ENCODE measurements at regions not wholly inside any gene's neighbourhood (a gene's known extent, or its start where the extent isn't known, plus 50 kb on each side); places are given as distances from the start of the nearest gene placed in this dataset.

- intact Hi-C loops (cut with DNase I), result no loop called here
- no peak for DNase-seq
Measured at GRCh38 chr21:39064325-39065012, 118.8 kb downstream of the PSMG1 start.

DNA sequence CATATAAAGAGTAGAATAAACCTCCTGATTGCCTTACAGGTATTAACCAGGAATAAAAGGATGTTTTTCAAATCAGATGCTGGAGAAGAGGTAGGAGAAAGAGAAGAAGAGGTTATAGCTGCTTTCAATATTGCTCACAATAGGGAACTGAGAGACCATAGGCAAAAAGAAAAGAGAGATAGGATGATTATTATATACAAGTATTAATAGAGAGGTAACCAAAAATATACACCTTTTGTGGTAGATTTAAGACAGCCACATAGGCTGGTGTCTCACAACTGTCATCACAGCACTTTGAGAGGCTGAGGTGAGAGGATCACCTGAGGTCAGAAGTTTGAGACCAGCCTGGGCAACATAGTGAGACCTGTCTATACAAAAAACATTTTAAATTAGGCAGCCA lies 119.7 kb downstream of the PSMG1 start:
- DNase-seq, result no peak
- intact Hi-C loops (cut with DNase I), result no loop called here

DNA sequence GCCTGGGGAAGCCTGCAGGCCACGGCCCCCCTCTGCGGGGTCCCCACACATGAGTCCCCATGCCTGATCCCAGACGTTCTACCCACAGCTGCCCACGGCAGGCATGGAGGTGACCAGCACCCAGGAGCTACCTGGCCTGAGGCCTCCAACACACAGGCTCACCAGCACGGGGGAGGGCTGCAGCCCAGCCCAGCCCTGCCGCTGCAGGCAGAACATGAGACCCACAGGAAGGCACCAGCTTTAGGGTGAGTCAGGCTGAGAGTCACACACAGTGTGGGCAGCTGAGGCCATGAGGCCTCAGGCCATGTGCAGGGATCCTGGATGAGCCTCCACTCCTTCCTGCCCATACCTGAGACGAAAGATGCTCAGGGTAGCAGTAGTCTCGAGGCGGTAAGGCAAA lies 121.1 kb downstream of the PSMG1 start:
- no peak for DNase-seq

DNA sequence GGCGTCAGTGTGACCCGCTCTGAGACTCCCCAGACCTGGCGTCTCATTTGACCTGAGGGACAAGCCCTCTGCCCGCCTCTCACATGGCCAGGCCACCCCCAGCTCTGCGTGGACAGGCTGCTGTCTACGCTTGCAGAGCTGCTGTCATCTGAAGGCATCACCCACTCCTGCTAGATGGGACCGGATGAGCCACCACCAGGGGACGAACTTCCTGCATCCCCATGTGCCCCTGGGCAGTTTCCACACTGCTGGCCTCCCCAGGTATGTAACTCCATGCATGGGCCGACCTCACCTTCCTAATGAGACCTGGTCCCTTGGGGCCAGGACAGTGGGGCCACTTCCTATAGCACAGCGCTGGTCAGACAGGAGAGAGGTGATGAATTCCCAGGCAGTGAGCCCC lies 121.5 kb downstream of the PSMG1 start:
- no peak for DNase-seq
- intact Hi-C loops (cut with DNase I), result no loop called here

More for the DNA sequence above, 121.1 kb downstream of the PSMG1 start:
- intact Hi-C loops (cut with DNase I), result no loop called here

DNA sequence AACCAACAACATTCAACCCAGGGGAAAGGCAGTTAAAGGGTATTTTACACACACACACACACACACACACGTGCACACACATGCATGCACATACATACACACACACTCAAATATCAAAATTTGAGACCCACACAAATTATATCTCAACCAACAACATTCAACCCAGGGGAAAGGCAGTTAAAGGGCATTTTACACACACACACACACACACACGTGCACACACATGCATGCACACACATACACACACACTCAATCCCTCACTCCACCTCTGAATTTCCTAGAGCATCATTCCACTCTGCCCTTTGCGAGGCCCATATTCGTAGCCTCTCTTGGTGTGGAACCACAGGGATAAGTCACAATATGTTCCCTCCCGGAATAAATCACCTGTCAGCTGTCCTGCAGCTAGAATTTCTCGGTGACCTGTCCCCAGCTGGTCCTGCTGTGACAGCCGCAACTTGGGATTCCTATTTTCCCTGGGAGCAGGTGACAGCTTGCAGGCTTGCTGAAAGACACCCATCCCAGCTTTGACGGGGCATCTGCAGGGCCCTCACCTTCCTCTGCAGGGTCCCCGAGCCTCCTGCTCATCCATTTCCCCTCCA lies 122.7 kb downstream of the PSMG1 start:
- intact Hi-C loops (cut with DNase I), result no loop called here
- no peak for DNase-seq

GRCh38 chr21:39057121-39057520 lies 126.1 kb downstream of the PSMG1 start:
- no peak for DNase-seq
- intact Hi-C loops (cut with DNase I), result no loop called here

- intact Hi-C loops (cut with DNase I), result no loop called here
- DNase-seq, result no peak
Measured at GRCh38 chr21:39056636-39057035, 126.6 kb downstream of the PSMG1 start.

GRCh38 chr21:39055167-39055767 lies 128.0 kb downstream of the PSMG1 start:
- no peak for DNase-seq

DNA sequence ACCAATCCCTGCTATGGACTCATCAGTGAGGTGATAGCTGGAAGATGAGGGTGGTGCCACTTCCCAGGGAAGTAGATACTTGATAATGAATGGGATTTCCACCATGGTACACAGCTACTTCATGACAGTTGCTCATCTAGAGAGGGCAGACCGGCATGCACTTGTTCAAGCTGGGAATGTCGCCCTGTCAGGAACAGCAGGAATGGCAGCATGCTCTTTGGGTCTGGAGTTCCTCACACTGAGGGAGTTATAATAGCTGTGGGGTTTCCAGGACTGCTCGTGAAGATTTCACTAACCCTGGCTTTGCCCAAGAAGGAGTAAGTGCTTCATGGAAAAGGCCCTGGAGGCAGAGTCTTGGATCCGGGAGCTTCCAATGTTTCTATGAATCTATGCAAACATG lies 129.2 kb downstream of the PSMG1 start:
- no peak for DNase-seq
- intact Hi-C loops (cut with DNase I), result no loop called here

More at GRCh38 chr21:39055167-39055767, 128.0 kb downstream of the PSMG1 start:
- intact Hi-C loops (cut with DNase I), result no loop called here

DNA sequence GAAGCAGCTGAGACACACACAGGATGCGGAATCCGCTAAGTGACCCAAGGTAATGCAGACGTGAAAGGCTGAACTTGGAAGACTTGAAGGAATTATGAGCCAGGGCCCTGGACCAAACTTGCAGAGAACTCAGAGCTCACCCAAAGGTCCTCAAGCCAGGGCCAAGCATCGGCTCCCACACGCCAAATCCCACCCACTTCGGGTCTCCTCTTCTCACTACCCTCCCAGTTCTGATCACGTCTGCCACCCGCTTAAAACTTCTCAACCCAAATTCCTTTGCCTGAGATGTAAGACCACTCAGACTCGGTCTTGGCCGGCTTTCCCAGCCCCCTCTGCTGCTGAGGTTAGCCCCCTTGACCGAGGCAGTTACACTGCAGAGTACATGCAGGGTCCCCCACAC lies 130.1 kb downstream of the PSMG1 start:
- DNase-seq, result no peak
- intact Hi-C loops (cut with DNase I), result no loop called here

DNA sequence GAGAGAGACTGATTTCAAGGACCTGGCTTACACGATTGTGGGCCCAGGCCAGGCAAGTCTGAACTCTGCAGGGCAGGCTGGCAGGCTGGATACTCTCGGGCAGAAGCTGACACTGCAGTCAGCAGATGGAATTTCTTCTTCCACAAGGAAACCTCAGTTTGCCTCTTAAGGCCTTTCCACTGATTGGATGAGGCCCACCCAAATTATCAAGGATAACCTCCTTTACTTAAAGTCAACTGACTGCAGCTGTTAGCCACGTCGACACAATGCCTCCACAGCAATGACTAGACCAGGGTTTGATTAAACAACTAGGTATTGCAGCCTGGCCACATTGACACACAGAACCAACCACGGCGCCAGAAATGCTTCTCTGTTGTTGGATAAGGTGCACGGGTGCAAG lies 130.5 kb downstream of the PSMG1 start:
- intact Hi-C loops (cut with DNase I), result no loop called here
- DNase-seq, result no peak

DNA sequence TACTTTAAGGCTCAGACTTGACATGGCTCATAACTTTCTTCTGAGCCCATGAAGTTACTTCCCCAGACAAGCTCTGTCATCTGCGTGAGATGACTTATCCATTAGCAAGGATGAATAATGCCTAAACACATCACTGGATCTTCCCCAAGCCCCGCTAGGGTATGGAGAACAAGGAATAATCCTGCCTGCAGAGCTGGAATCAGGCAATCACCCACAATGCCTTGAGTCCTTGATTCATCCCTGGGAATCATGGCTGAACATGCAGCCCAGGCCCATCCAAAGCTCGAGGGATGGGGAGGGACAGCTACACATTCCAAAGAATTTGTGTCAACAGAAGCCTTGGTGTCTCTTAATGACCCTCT lies 131.7 kb downstream of the PSMG1 start:
- intact Hi-C loops (cut with DNase I), result no loop called here
- no peak for DNase-seq

DNA sequence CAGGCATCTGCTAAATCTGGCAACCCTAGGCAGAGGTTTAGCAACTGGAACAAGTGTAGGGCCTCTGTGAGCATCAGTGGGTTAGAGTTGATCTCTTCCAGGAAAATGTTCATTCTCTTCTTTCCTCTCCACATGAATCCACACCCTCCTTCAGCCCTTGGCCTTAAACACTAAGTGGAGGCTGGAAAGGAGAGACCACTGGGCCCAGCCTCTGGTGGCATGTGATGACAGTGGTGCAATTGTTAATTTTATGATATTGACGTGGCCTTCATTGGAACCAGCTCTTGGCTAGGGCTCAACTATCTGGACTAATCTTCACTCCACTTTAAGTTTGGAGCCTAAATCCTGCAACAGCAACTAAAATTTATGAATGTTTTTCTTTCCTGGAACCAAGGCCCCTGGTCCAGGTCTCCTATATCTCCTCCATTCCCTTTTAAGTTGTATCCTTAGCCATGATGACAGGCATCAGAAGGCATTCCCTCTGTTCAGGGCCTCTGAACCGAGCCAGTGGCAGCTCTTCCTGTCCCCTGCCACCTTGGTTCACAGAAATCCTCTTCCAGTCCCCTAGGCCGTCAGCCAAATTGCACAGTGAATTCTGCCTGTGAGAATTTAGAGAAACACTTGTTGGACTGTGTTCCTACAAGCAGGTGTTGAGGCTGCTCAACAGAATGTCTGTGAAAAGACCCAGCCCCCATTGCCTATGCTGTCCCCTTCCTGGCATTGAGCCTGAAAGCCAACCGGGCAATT lies 132.2 kb downstream of the PSMG1 start:
- intact Hi-C loops (cut with DNase I), result no loop called here
- no peak for DNase-seq

DNA sequence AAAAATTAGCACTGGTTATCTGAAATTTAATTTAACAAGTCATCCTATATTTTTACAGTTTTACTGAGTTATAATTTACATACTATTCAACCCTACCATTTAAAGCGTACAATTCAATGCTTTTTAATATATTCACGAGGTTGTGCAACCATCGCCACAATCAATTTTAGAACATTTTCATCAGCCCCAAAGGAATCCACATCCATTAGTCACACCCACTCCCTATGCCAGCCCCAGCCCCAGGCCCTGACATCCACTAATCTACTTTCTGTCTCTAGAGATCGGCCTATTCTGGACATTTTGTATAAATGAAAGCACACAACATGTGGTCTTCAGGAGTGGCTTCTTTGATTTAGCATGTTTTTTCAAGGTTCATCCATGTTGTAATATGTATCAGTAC lies 134.7 kb downstream of the PSMG1 start:
- intact Hi-C loops (cut with DNase I), result no loop called here
- no peak for DNase-seq

GRCh38 chr21:39048064-39048463 lies 135.2 kb downstream of the PSMG1 start:
- intact Hi-C loops (cut with DNase I), result no loop called here
- DNase-seq, result no peak

DNA sequence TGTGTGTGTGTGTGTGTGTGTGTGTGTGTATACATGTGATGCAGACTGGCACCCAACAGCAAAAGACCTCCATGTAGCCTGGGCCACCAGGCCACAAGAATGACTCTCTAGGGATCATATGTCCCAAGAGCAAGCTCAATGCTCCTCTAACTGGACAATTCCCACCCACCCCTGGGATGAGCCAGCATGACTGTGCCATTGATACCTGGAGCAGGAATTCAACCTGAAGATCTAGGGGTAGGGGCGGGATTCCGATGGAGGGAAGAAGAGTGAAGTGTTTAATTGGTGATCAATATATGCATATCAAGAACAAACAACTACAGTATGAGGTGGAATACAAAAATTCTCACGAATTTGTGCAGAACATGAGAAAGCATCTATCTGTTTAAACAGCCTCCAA lies 136.2 kb downstream of the PSMG1 start:
- intact Hi-C loops (cut with DNase I), result no loop called here
- no peak for DNase-seq

GRCh38 chr21:39046236-39046916 lies 136.9 kb downstream of the PSMG1 start:
- DNase-seq, result no peak

GRCh38 chr21:39041816-39042215 lies 141.4 kb downstream of the PSMG1 start:
- no peak for DNase-seq
- intact Hi-C loops (cut with DNase I), result no loop called here

More at GRCh38 chr21:39046236-39046916, 136.9 kb downstream of the PSMG1 start:
- intact Hi-C loops (cut with DNase I), result no loop called here

DNA sequence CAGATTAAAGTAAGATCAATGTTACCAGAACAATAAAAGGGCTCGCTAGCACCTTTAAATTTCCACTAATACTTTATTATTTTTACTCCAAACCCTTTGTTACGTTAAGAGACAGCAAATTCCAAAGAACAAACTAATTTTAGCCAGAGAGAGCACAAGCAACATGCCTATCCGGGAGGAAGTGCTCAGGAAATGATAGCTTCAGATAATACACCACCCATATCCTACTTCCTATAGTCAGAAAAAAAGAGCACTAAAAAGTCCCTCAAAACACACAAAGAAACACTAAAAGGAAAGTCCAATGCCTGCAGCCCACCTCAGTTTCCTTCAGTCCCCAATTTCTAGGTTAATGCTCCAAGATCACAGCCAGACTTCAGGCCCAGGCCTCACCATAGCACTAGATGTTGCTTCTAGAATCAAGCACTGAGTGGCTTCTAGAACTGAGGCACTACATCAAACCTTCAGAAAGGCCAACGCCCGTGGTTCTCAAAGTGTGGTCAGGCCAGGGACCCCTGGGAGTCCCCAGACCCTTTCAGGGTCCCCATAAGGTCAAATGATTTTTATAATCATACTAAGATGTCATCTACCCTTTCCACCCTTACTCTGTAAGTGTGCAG lies 142.6 kb downstream of the PSMG1 start:
- DNase-seq, result no peak
- intact Hi-C loops (cut with DNase I), result no loop called here

All from head of caudate nucleus (tissue), 42 donors.